RWPE2 (cell line): ENCODE measurements at regions not wholly inside any gene's neighbourhood (a gene's known extent, or its start where the extent isn't known, plus 50 kb on each side); places are given as distances from the start of the nearest gene placed in this dataset.
"Not testable (repeated sequence)": the region's sequence is repeated elsewhere in the genome, so short reads cannot be mapped to it uniquely, and the experiment has no call there.

Experiments
- ATAC-seq: fragments of 200-7000 bp; cut with Tn5 transposase; 3 replicates; pipeline ENCODE4 v1.9.1; 2021; ENCODE audit warnings: low read depth
- DNase-seq: peaks from one replicate; pipeline ENCODE4 v3.0.0-alpha.2; 2020; ENCODE audit warnings: low spot score
- H3K27ac ChIP-seq: fragments of 450-650 bp; 2 replicates; pipeline ENCODE4 v1.5.1; 2017; ENCODE audit warnings: mild to moderate bottlenecking; ENCODE audit not compliant: poor library complexity, severe bottlenecking
- H3K27me3 ChIP-seq: fragments of 250-450 bp; sonication (Bioruptor Pico); 2 replicates; pipeline ENCODE4 v1.5.1; 2021; ENCODE audit warnings: mild to moderate bottlenecking, moderate library complexity; ENCODE audit not compliant: insufficient read depth, poor library complexity, severe bottlenecking
- H3K36me3 ChIP-seq: fragments of 250-450 bp; sonication (Bioruptor Pico); 2 replicates; pipeline ENCODE4 v1.5.1; 2020; ENCODE audit warnings: low read depth, mild to moderate bottlenecking, moderate library complexity
- H3K4me1 ChIP-seq: fragments of 250-450 bp; sonication (Bioruptor Pico); 2 replicates; pipeline ENCODE4 v1.5.1; 2021; ENCODE audit warnings: mild to moderate bottlenecking, moderate library complexity; ENCODE audit not compliant: insufficient read depth, poor library complexity, severe bottlenecking
- H3K4me3 ChIP-seq: fragments of 250-450 bp; sonication (Bioruptor Pico); 2 replicates; pipeline ENCODE4 v1.5.1; 2021; ENCODE audit warnings: mild to moderate bottlenecking, moderate library complexity; ENCODE audit not compliant: severe bottlenecking
- H3K9me3 ChIP-seq: fragments of 250-450 bp; sonication (Bioruptor Pico); 2 replicates; pipeline ENCODE4 v1.5.1; 2021; ENCODE audit warnings: mild to moderate bottlenecking, moderate library complexity; ENCODE audit not compliant: severe bottlenecking
- CTCF ChIP-seq: fragments of 450-650 bp; IDR thresholded peaks from one replicate; pipeline ENCODE4 v1.5.1; 2017; ENCODE audit warnings: mild to moderate bottlenecking, moderate library complexity; ENCODE audit not compliant: poor library complexity, severe bottlenecking

GRCh38 chr4:112952313-112952700 lies 97.1 kb upstream of the ANK2 start:
- H3K4me1 ChIP-seq: no peaks in the 10 kb centered on the region
- no peak overlapping the region for H3K27ac ChIP-seq
- DNase-seq (no peak), ATAC-seq (no peak)
- no peaks in the 10 kb centered on the region for H3K36me3 ChIP-seq
- no peak for TF ChIP-seq CTCF
- no peaks in the 10 kb centered on the region for H3K9me3 ChIP-seq
- no peaks in the 10 kb centered on the region for H3K27me3 ChIP-seq
- H3K4me3 ChIP-seq: no peak overlapping the region

- H3K4me1 ChIP-seq: no peaks in the 10 kb centered on the region
- ATAC-seq: no peak
- H3K36me3 ChIP-seq: no peaks in the 10 kb centered on the region
- no peaks in the 10 kb centered on the region for H3K27me3 ChIP-seq
- DNase-seq: no peak
- no peak for TF ChIP-seq CTCF
- no peak overlapping the region for H3K27ac ChIP-seq
- no peak overlapping the region for H3K4me3 ChIP-seq
- no peaks in the 10 kb centered on the region for H3K9me3 ChIP-seq
Observed at GRCh38 chr4:112953262-112953661, 96.2 kb upstream of the ANK2 start.

- no peaks in the 10 kb centered on the region for H3K4me1 ChIP-seq
- DNase-seq (no peak), ATAC-seq (no peak)
- no peaks in the 10 kb centered on the region for H3K9me3 ChIP-seq
- H3K27ac ChIP-seq: no peak overlapping the region
- H3K4me3 ChIP-seq: no peak overlapping the region
- no peaks in the 10 kb centered on the region for H3K36me3 ChIP-seq
- no peaks in the 10 kb centered on the region for H3K27me3 ChIP-seq
- TF ChIP-seq CTCF: no peak
Observed at GRCh38 chr4:112954286-112954685, 95.2 kb upstream of the ANK2 start.

- TF ChIP-seq CTCF: no peak
- DNase-seq (no peak), ATAC-seq (no peak)
- Histone ChIP-seq H3K27me3 (no peaks in the 10 kb centered on the region), H3K27ac (no peak overlapping the region), H3K36me3 (no peaks in the 10 kb centered on the region), H3K4me1 (no peaks in the 10 kb centered on the region), H3K9me3 (no peaks in the 10 kb centered on the region), H3K4me3 (no peak overlapping the region)
Observed at GRCh38 chr4:112956484-112956896, 93.0 kb upstream of the ANK2 start.

- not testable (repeated sequence) for ATAC-seq, H3K36me3 ChIP-seq, H3K9me3 ChIP-seq, H3K4me3 ChIP-seq, H3K27me3 ChIP-seq, H3K27ac ChIP-seq, DNase-seq, H3K4me1 ChIP-seq
Observed at GRCh38 chr4:112957764-112958163, 91.7 kb upstream of the ANK2 start.
